HepG2 (cell line): ENCODE measurements at regions not wholly inside any gene's neighbourhood (a gene's known extent, or its start where the extent isn't known, plus 50 kb on each side); places are given as distances from the start of the nearest gene placed in this dataset.

Experiments
- CTCF ChIP-seq: sonication (generic); formaldehyde crosslinking; IDR thresholded peaks from 2 replicates; pipeline ENCODE4 v1.5.0; 2020; ENCODE audit warnings: mild to moderate bottlenecking, missing genetic modification reagents, moderate library complexity
- JUND ChIP-seq: sonication (generic); formaldehyde crosslinking; IDR thresholded peaks from 2 replicates; pipeline ENCODE4 v1.8.0; 2022; ENCODE audit warnings: mild to moderate bottlenecking, missing genetic modification reagents
- MAFG ChIP-seq: sonication (generic); formaldehyde crosslinking; IDR thresholded peaks from 2 replicates; pipeline ENCODE4 v1.5.1; 2020; ENCODE audit warnings: mild to moderate bottlenecking, missing genetic modification reagents
- NFE2L1 ChIP-seq: sonication (generic); formaldehyde crosslinking; IDR thresholded peaks from 2 replicates; pipeline ENCODE4 v1.4.0; 2020; ENCODE audit warnings: missing genetic modification reagents, mild to moderate bottlenecking, borderline replicate concordance
- RBM22 ChIP-seq: fragments of 200-400 bp; formaldehyde crosslinking; optimal IDR thresholded peaks from 2 replicates; pipeline ENCODE3; 2017; ENCODE audit warnings: mild to moderate bottlenecking, low read length, moderate library complexity
- SIN3A ChIP-seq: IDR thresholded peaks from 2 replicates; pipeline ENCODE4 v1.6.1; 2011; ENCODE audit warnings: low read depth, mild to moderate bottlenecking, control low read depth, low read length, borderline replicate concordance
- ZNF280B ChIP-seq: sonication (generic); formaldehyde crosslinking; IDR thresholded peaks from 2 replicates; pipeline ENCODE4 v1.5.0; 2020; ENCODE audit warnings: missing genetic modification reagents, mild to moderate bottlenecking, borderline replicate concordance

GRCh38 chr15:94004697-94005096 is 226.7 kb upstream of the MCTP2 start:
- TF ChIP-seq ZNF280B (CRISPR knock-in tag) = no peak
- no peak for TF ChIP-seq CTCF
- TF ChIP-seq JUND (CRISPR knock-in tag) = no peak
- no peak for TF ChIP-seq NFE2L1 (CRISPR knock-in tag)
- no peak for TF ChIP-seq MAFG (CRISPR knock-in tag)
- no peak for TF ChIP-seq SIN3A
- no peak for TF ChIP-seq RBM22
